A673 (cell line): ENCODE measurements at regions not wholly inside any gene's neighbourhood (a gene's known extent, or its start where the extent isn't known, plus 50 kb on each side); places are given as distances from the start of the nearest gene placed in this dataset.

Experiments used
- BruUV-seq: library from RNA; stranded (reverse); fragments of 400-500 nt; replicated peaks from 2 replicates; lab custom pipeline; 2021; lab: Mats Ljungman, UMichigan
- CTCF ChIA-PET: fragments of 300-600 bp; sonication (Branson Sonifier 250); formaldehyde crosslinking; loops from one replicate; lab custom pipeline; 2022; ENCODE audit warnings: antibody characterized with exemption; lab: Charles Lee
- POLR2A ChIA-PET: fragments of 300-600 bp; sonication (Branson Sonifier 250); formaldehyde crosslinking; loops from one replicate; lab custom pipeline; 2022; ENCODE audit warnings: antibody characterized with exemption; ENCODE audit not compliant: low non-redundant PET; lab: Charles Lee
- DNase-seq: peaks from one replicate; pipeline ENCODE4 v3.0.0-alpha.2; 2015; ENCODE audit warnings: low spot score
- H3K27ac ChIP-seq: fragments of 200-600 bp; sonication (generic); 2 replicates; pipeline ENCODE4 v1.5.1; 2016; ENCODE audit warnings: mixed run types, low read depth, mild to moderate bottlenecking, mixed read lengths, antibody characterized with exemption, low read length; ENCODE audit not compliant: poor library complexity, severe bottlenecking
- H3K27me3 ChIP-seq: fragments of 200-600 bp; sonication (generic); replicated peaks from 2 replicates; pipeline ENCODE4 v1.6.1; 2017; ENCODE audit warnings: mixed run types, low read depth, mild to moderate bottlenecking, mixed read lengths, antibody characterized with exemption, low read length; ENCODE audit not compliant: insufficient read depth, poor library complexity
- H3K36me3 ChIP-seq: fragments of 200-600 bp; sonication (generic); 2 replicates; pipeline ENCODE4 v1.6.1; 2016; ENCODE audit warnings: mixed run types, mild to moderate bottlenecking, mixed read lengths, antibody characterized with exemption, low read length; ENCODE audit not compliant: insufficient read depth, poor library complexity, severe bottlenecking
- H3K4me1 ChIP-seq: fragments of 200-600 bp; sonication (generic); 2 replicates; pipeline ENCODE4 v1.6.1; 2017; ENCODE audit warnings: mixed run types, mild to moderate bottlenecking, mixed read lengths, antibody characterized with exemption, low read length; ENCODE audit not compliant: insufficient read depth, poor library complexity, severe bottlenecking
- H3K4me3 ChIP-seq: fragments of 200-600 bp; sonication (generic); 2 replicates; pipeline ENCODE4 v1.5.1; 2016; ENCODE audit warnings: low read depth, mixed run types, mild to moderate bottlenecking, mixed read lengths, low read length; ENCODE audit not compliant: poor library complexity, severe bottlenecking
- H3K9me3 ChIP-seq: fragments of 200-600 bp; sonication (generic); 2 replicates; pipeline ENCODE4 v1.6.1; 2016; ENCODE audit warnings: mixed run types, low read depth, mild to moderate bottlenecking, mixed read lengths, antibody characterized with exemption, low read length; ENCODE audit not compliant: poor library complexity, severe bottlenecking
- EZH2 ChIP-seq: fragments of 200-600 bp; sonication (generic); IDR thresholded peaks from 2 replicates; pipeline ENCODE4 v1.6.1; 2017; ENCODE audit warnings: borderline replicate concordance, low read depth, mild to moderate bottlenecking, mixed read lengths, antibody characterized with exemption, low read length; ENCODE audit not compliant: poor library complexity, severe bottlenecking
- intact Hi-C: fragments of 100-400 bp; cut with micrococcal nuclease; formaldehyde crosslinking; loops from one replicate; pipeline ENCODE4 v1.10.0; 2022; ENCODE audit not compliant: unreplicated experiment
- TF ChIP-seq, protein P1 (sequence below): fragments of 300-800, 200-600 bp; sonication (generic); conservative IDR thresholded peaks from 2 replicates; pipeline ENCODE4 v1.5.1; 2017; ENCODE audit warnings: low read depth, mild to moderate bottlenecking, antibody characterized with exemption, low read length, moderate library complexity, mixed read lengths

- POLR2A ChIA-PET, result no interaction called here
- H3K27ac ChIP-seq, result no peak overlapping the region
- H3K27me3 ChIP-seq, result no peaks in the 10 kb centered on the region
- intact Hi-C loops, result no loop called here
- CTCF ChIA-PET, result no interaction called here
- DNase-seq, result no peak
- BruUV-seq, result no TSS peak
- TF ChIP-seq EZH2, result no peak
- TF ChIP-seq, protein P1, sequence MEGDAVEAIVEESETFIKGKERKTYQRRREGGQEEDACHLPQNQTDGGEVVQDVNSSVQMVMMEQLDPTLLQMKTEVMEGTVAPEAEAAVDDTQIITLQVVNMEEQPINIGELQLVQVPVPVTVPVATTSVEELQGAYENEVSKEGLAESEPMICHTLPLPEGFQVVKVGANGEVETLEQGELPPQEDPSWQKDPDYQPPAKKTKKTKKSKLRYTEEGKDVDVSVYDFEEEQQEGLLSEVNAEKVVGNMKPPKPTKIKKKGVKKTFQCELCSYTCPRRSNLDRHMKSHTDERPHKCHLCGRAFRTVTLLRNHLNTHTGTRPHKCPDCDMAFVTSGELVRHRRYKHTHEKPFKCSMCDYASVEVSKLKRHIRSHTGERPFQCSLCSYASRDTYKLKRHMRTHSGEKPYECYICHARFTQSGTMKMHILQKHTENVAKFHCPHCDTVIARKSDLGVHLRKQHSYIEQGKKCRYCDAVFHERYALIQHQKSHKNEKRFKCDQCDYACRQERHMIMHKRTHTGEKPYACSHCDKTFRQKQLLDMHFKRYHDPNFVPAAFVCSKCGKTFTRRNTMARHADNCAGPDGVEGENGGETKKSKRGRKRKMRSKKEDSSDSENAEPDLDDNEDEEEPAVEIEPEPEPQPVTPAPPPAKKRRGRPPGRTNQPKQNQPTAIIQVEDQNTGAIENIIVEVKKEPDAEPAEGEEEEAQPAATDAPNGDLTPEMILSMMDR, result no peak
- H3K4me1 ChIP-seq, result no peaks in the 10 kb centered on the region
- H3K9me3 ChIP-seq, result no peaks in the 10 kb centered on the region
- H3K36me3 ChIP-seq, result no peaks in the 10 kb centered on the region
- H3K4me3 ChIP-seq, result no peak overlapping the region
Measured at GRCh38 chr20:40568200-40568599, 120.8 kb downstream of the MAFB start.

DNA sequence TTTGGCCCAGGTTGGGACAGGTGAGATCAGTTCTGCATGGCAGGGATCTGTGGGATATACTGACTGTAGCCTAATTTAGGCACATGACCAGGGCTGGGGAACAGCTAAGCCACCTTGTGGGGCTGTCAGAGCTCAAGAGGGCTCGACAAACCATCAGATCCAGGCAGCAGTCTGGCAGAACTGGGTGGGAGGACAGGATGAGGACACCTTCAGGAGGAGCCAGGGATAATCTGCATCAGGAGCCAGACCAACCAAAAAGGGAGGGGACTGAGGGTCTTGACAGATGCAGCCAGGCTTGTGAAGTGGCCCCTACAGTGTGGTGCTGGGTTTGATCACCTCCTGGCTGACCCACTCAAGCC lies 123.4 kb downstream of the MAFB start:
- H3K9me3 ChIP-seq, result no peaks in the 10 kb centered on the region
- no peaks in the 10 kb centered on the region for H3K4me1 ChIP-seq
- H3K4me3 ChIP-seq, result no peak overlapping the region
- BruUV-seq, result no TSS peak
- TF ChIP-seq, protein P1, result no peak
- TF ChIP-seq EZH2, result no peak
- no peak overlapping the region for H3K27ac ChIP-seq
- POLR2A ChIA-PET, result no interaction called here
- CTCF ChIA-PET, result no interaction called here
- H3K36me3 ChIP-seq, result no peaks in the 10 kb centered on the region
- H3K27me3 ChIP-seq, result no peaks in the 10 kb centered on the region
- intact Hi-C loops, result no loop called here
- DNase-seq, result no peak

- intact Hi-C loops, result no loop called here
- ChIA-PET POLR2A (no interaction called here), CTCF (no interaction called here)
- no TSS peak for BruUV-seq
- H3K27me3 ChIP-seq, result no peaks in the 10 kb centered on the region
- no peaks in the 10 kb centered on the region for H3K4me1 ChIP-seq
- peak; percentile 35 for DNase-seq
- no peak overlapping the region for H3K4me3 ChIP-seq
- H3K27ac ChIP-seq, result no peak overlapping the region
- TF ChIP-seq EZH2, result no peak
- TF ChIP-seq, protein P1, result no peak
- H3K36me3 ChIP-seq, result no peaks in the 10 kb centered on the region
- H3K9me3 ChIP-seq, result no peaks in the 10 kb centered on the region
Measured at GRCh38 chr20:40565001-40565681, 123.9 kb downstream of the MAFB start.
